ENCODE measurements at regions not wholly inside any gene's neighbourhood (a gene's known extent, or its start where the extent isn't known, plus 50 kb on each side); places are given as distances from the start of the nearest gene placed in this dataset.

DNA sequence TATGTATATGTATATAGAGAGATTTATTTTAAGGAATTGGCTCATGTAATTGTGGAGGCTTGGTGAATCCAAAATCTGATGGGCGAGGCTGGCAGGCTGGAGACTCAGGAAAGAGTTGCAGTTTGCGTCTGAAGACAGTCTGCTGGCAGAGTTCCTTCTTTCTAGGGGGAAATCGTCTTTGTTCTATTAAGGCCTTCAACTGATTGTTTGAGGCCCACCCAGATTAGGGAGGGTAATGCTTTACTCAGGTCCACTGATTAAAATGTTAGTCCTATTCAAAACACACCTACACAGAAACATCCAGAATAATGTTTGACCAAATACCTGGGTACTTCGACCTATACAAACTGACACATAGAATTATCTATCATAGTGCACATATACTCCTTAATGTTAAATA is 149.5 kb downstream of the NAA11 start:
- no peak for TF ChIP-seq EZH2 (IDR thresholded peaks at IDR 0.05)
- TF ChIP-seq CTCF (IDR thresholded peaks at IDR 0.05), result no peak
- TF ChIP-seq EZH2phosphoT487 (IDR thresholded peaks at IDR 0.05), result no peak

Data from neural progenitor cell (in vitro differentiated cells).